ENCODE measurements at regions not wholly inside any gene's neighbourhood (a gene's known extent, or its start where the extent isn't known, plus 50 kb on each side); places are given as distances from the start of the nearest gene placed in this dataset.

DNA sequence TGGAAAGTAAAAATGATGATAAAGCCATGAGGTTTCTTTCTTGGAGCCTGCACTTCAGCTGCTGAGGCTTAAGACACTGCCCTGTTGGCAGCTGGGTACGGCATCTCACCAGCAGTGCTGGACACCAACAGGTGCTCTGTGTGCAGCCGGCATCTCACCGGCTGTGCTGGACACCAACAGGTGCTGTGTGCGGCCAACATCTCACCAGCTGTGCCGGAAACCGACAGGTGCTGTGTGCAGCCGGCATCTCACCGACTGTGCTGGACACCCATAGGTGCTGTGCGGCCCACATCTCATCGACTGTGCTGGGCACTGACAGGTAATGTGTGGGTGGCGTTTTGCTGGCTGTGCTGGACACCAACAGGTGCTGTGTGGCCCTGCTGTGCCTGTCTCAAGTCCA lies 190.8 kb downstream of the TMEM18 start:
- ChIA-PET CTCF (no interaction called here), POLR2A (no interaction called here)
- no peak for DNase-seq (ENCODE audit: extremely low spot score)
- TF ChIP-seq LEF1 (IDR thresholded peaks at IDR 0.05; ENCODE audit: borderline replicate concordance), result no peak
- TF ChIP-seq, protein P1, sequence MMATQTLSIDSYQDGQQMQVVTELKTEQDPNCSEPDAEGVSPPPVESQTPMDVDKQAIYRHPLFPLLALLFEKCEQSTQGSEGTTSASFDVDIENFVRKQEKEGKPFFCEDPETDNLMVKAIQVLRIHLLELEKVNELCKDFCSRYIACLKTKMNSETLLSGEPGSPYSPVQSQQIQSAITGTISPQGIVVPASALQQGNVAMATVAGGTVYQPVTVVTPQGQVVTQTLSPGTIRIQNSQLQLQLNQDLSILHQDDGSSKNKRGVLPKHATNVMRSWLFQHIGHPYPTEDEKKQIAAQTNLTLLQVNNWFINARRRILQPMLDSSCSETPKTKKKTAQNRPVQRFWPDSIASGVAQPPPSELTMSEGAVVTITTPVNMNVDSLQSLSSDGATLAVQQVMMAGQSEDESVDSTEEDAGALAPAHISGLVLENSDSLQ (IDR thresholded peaks at IDR 0.05), result no peak
- TF ChIP-seq ZNF384 (IDR thresholded peaks at IDR 0.05), result no peak
- TF ChIP-seq FOXM1 (IDR thresholded peaks at IDR 0.05; ENCODE audit: borderline replicate concordance), result no peak
- TF ChIP-seq TARDBP (IDR thresholded peaks at IDR 0.05), result no peak
- TF ChIP-seq L3MBTL2 (conservative IDR thresholded peaks at IDR 0.05), result no peak
- no peak for TF ChIP-seq ELF4 (IDR thresholded peaks at IDR 0.05)
- TF ChIP-seq FOXA1 (IDR thresholded peaks at IDR 0.05), result no peak
- no peak for TF ChIP-seq NFRKB (IDR thresholded peaks at IDR 0.05)
- no peak for TF ChIP-seq SP1 (IDR thresholded peaks at IDR 0.05)

DNA sequence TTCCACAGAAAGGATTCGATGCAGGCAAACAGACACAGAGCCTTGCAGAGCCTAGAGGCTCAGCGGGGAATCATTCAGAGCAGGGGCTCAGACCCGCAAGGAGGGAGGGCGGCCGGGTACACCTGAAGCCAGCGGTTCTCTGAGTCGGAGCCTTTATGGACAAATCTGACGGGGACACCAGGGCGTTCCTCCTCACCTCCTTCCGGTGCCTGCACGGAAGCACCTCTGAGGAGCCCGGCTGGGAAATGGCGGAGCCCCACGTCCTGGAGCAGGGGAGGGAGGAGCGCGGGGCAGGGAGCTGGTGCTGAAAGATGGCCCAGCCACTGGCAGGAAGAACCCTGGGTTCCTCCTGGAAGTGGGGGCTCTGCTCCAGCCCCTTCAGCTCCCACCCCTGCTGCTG lies 193.5 kb upstream of the ALKAL2 start:
- ChIA-PET POLR2A (no interaction called here), CTCF (no interaction called here)
- no peak for DNase-seq (ENCODE audit: extremely low spot score)
- no peak for TF ChIP-seq FOXA1 (IDR thresholded peaks at IDR 0.05)
- no peak for TF ChIP-seq FOXM1 (IDR thresholded peaks at IDR 0.05; ENCODE audit: borderline replicate concordance)
- no peak for TF ChIP-seq NFRKB (IDR thresholded peaks at IDR 0.05)
- no peak for TF ChIP-seq LEF1 (IDR thresholded peaks at IDR 0.05; ENCODE audit: borderline replicate concordance)
- TF ChIP-seq, protein P1 (IDR thresholded peaks at IDR 0.05), result no peak
- TF ChIP-seq SP1 (IDR thresholded peaks at IDR 0.05), result no peak
- TF ChIP-seq FOXK2 (IDR thresholded peaks at IDR 0.05), result no peak
- no peak for TF ChIP-seq HDGF (IDR thresholded peaks at IDR 0.05; ENCODE audit: borderline replicate concordance)

DNA sequence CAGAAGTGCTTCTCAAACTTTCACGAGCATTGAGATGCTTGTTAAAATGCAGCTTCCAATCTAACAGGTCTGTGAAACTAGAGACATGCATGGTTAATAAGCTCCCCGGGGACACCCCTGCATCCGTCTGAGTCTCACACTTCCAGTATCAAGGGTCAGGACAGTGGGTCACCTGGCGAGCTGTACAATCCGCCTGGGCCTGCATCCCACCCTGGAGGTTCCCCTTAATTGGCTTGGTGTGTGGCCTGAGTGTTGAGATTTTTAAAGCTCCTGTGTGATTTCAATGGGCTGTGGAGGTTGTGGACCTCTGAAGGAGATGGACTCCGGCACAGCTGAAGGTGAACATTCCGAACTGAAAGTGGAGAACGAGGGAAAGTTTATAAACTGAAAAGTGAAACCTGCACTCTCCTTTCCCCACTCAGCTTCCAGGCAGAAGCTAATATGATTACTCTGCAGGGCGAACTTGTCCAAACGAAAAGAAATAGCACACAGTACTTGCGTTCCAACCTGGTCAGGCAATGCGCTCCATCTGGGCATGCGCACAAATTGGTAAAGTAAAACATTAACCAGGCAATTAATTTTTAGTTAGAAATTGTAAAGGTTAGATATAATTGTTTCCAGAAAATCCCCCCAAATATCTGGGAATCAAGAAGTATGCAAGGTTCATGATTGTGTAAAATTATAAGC lies 191.7 kb upstream of the ALKAL2 start:
- CTCF ChIA-PET, result no interaction called here
- POLR2A ChIA-PET, result no interaction called here
- TF ChIP-seq FOXA1 (IDR thresholded peaks at IDR 0.05) (no peak), CTBP1 (IDR thresholded peaks at IDR 0.05; ENCODE audit: borderline replicate concordance) (no peak), HDGF (IDR thresholded peaks at IDR 0.05; ENCODE audit: borderline replicate concordance) (no peak), SP1 (IDR thresholded peaks at IDR 0.05) (no peak), SUZ12 (IDR thresholded peaks at IDR 0.05) (no peak), ZNF384 (IDR thresholded peaks at IDR 0.05) (no peak), ELF4 (IDR thresholded peaks at IDR 0.05) (no peak), BHLHE40 (IDR thresholded peaks at IDR 0.05; ENCODE audit: borderline replicate concordance) (no peak), LEF1 (IDR thresholded peaks at IDR 0.05; ENCODE audit: borderline replicate concordance) (no peak), FOXM1 (IDR thresholded peaks at IDR 0.05; ENCODE audit: borderline replicate concordance) (no peak), L3MBTL2 (conservative IDR thresholded peaks at IDR 0.05) (no peak), TARDBP (IDR thresholded peaks at IDR 0.05) (no peak), FOXK2 (IDR thresholded peaks at IDR 0.05) (no peak), ARNT (IDR thresholded peaks at IDR 0.05) (no peak), NFRKB (IDR thresholded peaks at IDR 0.05) (no peak)
- TF ChIP-seq, protein P1 (IDR thresholded peaks at IDR 0.05), result no peak
- no peak for DNase-seq (ENCODE audit: extremely low spot score)

DNA sequence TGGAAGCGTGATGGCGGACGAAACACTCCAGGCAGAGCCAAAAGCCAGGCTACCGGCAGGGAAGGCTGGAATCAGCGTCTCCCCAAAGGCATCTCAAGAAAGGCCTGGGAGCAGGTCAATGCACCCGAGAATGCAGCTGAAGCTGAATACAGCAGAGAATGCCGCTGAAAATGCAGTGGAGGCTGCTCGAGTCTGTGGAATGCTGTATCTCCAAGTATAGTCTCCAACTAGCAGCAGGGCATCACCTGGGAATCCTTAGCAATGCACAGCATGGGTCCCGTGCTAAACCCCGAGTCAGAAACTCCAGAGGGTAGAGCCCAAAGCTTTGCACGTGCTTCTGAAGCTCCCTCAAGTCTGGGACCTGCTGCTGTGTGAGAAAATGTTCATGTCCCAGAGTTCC lies 191.1 kb upstream of the ALKAL2 start:
- no peak for TF ChIP-seq L3MBTL2 (conservative IDR thresholded peaks at IDR 0.05)
- no peak for TF ChIP-seq FOXM1 (IDR thresholded peaks at IDR 0.05; ENCODE audit: borderline replicate concordance)
- no peak for TF ChIP-seq HDGF (IDR thresholded peaks at IDR 0.05; ENCODE audit: borderline replicate concordance)
- no peak for TF ChIP-seq FOXA1 (IDR thresholded peaks at IDR 0.05)
- TF ChIP-seq FOXK2 (IDR thresholded peaks at IDR 0.05), result no peak
- TF ChIP-seq CTBP1 (IDR thresholded peaks at IDR 0.05; ENCODE audit: borderline replicate concordance), result no peak
- TF ChIP-seq ELF4 (IDR thresholded peaks at IDR 0.05), result no peak
- TF ChIP-seq SP1 (IDR thresholded peaks at IDR 0.05), result no peak
- no peak for TF ChIP-seq NFRKB (IDR thresholded peaks at IDR 0.05)
- TF ChIP-seq TARDBP (IDR thresholded peaks at IDR 0.05), result no peak
- no peak for TF ChIP-seq LEF1 (IDR thresholded peaks at IDR 0.05; ENCODE audit: borderline replicate concordance)
- TF ChIP-seq, protein P1 (IDR thresholded peaks at IDR 0.05), result no peak
- no peak for TF ChIP-seq ZNF384 (IDR thresholded peaks at IDR 0.05)
- TF ChIP-seq ARNT (IDR thresholded peaks at IDR 0.05), result no peak
- TF ChIP-seq SUZ12 (IDR thresholded peaks at IDR 0.05), result no peak
- TF ChIP-seq BHLHE40 (IDR thresholded peaks at IDR 0.05; ENCODE audit: borderline replicate concordance), result no peak
- ChIA-PET POLR2A (no interaction called here), CTCF (no interaction called here)
- DNase-seq (ENCODE audit: extremely low spot score), result no peak

DNA sequence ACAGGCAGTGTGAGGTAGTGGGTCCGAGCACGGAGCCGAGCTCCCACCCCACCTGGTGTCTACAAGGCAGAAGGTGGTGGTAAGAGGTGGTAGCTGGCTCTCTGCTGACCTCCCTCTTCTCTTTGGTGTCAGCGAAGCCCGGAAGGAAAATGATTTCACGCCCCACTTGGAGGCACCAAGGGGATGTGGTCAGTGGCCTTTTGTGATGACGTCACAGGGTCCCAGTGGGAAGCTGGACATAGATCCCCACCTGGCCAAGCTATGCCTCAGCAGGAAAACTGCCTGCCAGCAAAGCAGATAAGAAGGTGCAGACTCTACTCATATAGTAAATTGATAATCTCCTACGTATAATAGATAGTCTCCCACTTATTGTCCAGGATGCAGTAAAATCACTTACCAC lies 183.7 kb upstream of the ALKAL2 start:
- ChIA-PET POLR2A (no interaction called here), CTCF (no interaction called here)
- DNase-seq (ENCODE audit: extremely low spot score), result no peak
- TF ChIP-seq ZNF384 (IDR thresholded peaks at IDR 0.05), result no peak

DNA sequence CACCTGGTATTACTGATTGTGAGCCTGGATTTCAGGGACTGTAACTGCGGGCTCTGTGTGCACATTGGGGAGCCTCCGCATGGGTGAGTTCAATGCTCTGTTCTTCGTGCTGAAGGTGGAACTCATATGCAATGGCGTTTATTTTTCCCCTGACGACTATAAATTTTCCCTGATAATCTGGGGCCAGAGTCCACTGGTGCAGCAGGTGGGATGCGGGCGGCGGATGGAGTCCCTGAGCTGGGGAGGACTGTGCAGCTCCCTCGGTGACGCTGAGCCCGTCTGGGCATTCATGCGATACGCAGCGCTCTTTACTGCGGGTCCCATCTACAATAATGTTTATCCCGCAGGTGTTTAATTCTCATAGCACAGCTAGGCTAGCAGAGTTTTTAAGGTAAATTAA lies 181.6 kb upstream of the ALKAL2 start:
- no peak for DNase-seq (ENCODE audit: extremely low spot score)
- CTCF ChIA-PET, result no interaction called here
- no peak for TF ChIP-seq FOXA1 (IDR thresholded peaks at IDR 0.05)
- no peak for TF ChIP-seq TARDBP (IDR thresholded peaks at IDR 0.05)
- no peak for TF ChIP-seq FOXM1 (IDR thresholded peaks at IDR 0.05; ENCODE audit: borderline replicate concordance)
- TF ChIP-seq ELF4 (IDR thresholded peaks at IDR 0.05), result no peak
- TF ChIP-seq HDGF (IDR thresholded peaks at IDR 0.05; ENCODE audit: borderline replicate concordance), result no peak
- TF ChIP-seq CTBP1 (IDR thresholded peaks at IDR 0.05; ENCODE audit: borderline replicate concordance), result no peak
- TF ChIP-seq, protein P1 (IDR thresholded peaks at IDR 0.05), result no peak
- no peak for TF ChIP-seq LEF1 (IDR thresholded peaks at IDR 0.05; ENCODE audit: borderline replicate concordance)
- no peak for TF ChIP-seq SUZ12 (IDR thresholded peaks at IDR 0.05)
- no peak for TF ChIP-seq ZNF384 (IDR thresholded peaks at IDR 0.05)
- POLR2A ChIA-PET, result no interaction called here

All from HEK293T (cell line).